ENCODE measurements at regions not wholly inside any gene's neighbourhood (a gene's known extent, or its start where the extent isn't known, plus 50 kb on each side); places are given as distances from the start of the nearest gene placed in this dataset.

DNA sequence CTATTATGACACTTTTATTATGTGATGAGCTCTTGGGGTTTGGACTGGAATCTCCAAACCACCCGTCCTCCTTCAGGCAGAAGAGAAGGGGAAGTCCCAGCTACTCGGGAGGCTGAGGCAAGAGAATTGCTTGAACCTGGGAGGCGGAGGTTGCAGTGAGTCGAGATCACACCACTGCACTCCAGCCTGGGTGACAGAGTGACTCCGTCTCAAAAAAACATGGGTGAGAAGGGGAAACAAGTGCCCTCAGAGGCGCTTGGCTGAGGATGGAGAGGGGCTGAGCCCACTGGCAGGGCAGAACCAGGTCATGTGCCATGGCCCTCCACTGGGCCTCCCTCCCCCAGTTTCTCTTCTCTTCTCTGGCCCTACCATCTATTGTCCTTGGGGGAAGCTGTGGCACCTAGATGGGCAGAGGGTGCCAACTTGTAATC is 120.9 kb upstream of the SMURF2 start:
- POLR2A ChIA-PET: no interaction called here

More for the DNA sequence above, 120.9 kb upstream of the SMURF2 start:
- Histone ChIP-seq H4K20me1 (replicated peaks; ENCODE audit: control insufficient read depth, extremely low read depth, insufficient read depth, low read length) (no peaks in the 10 kb centered on the region), H3K27ac (ENCODE audit: insufficient read depth, low read depth, low read length) (no peak overlapping the region), H2AFZ (ENCODE audit: low read depth, low read length) (no peak overlapping the region), H3K9ac (replicated peaks; ENCODE audit: extremely low read depth, insufficient read depth, low read length) (no peak overlapping the region), H3K9me1 (replicated peaks; ENCODE audit: control insufficient read depth, extremely low read depth, insufficient read depth, low read length) (no peaks in the 10 kb centered on the region), H3K79me2 (ENCODE audit: control insufficient read depth, insufficient read depth, low read length) (peaks cover 21% of the 10 kb centered on the region), H3K9me3 (replicated peaks; ENCODE audit: control insufficient read depth, insufficient read depth, low read length) (no peaks in the 10 kb centered on the region), H3K4me1 (ENCODE audit: control insufficient read depth, extremely low read depth, insufficient read depth, low read length) (peaks cover 14% of the 10 kb centered on the region), H3K4me3 (replicated peaks in 1 of 3; ENCODE audit: insufficient read depth in 1 of 3, low read depth in 1 of 3, low read length in 3 of 3) (no peak overlapping the region), H3K4me2 (ENCODE audit: insufficient read depth, low read length) (no peak overlapping the region), H3K36me3 (ENCODE audit: control insufficient read depth in 2 of 2, extremely low read depth in 1 of 2, insufficient read depth in 2 of 2, low read length in 2 of 2) (peaks cover 0 to 10% of the 10 kb centered on the region in 2 experiments), H3K27me3 (ENCODE audit: control insufficient read depth in 2 of 2, insufficient read depth in 2 of 2, low read length in 2 of 2) (no peaks in the 10 kb centered on the region)
- FAIRE-seq: no peak
- BruUV-seq (replicated peaks): no TSS peak
- no peak for DNase-seq (ENCODE audit: low read depth, low spot score)
- CTCF ChIA-PET: interaction anchor here (0.9 to 1.5 kb wide), 3 partner anchors 10 to 176 kb away, joined by 3 read pairs; partner anchors contain the start of gene LRRC37A3
- no peak for TF ChIP-seq JUN (IDR thresholded peaks at IDR 0.05; ENCODE audit: borderline replicate concordance, insufficient read depth, insufficient read length, low read depth)
- TF ChIP-seq MAX (IDR thresholded peaks at IDR 0.05; ENCODE audit: insufficient read depth, insufficient read length): no peak
- TF ChIP-seq, protein P1, sequence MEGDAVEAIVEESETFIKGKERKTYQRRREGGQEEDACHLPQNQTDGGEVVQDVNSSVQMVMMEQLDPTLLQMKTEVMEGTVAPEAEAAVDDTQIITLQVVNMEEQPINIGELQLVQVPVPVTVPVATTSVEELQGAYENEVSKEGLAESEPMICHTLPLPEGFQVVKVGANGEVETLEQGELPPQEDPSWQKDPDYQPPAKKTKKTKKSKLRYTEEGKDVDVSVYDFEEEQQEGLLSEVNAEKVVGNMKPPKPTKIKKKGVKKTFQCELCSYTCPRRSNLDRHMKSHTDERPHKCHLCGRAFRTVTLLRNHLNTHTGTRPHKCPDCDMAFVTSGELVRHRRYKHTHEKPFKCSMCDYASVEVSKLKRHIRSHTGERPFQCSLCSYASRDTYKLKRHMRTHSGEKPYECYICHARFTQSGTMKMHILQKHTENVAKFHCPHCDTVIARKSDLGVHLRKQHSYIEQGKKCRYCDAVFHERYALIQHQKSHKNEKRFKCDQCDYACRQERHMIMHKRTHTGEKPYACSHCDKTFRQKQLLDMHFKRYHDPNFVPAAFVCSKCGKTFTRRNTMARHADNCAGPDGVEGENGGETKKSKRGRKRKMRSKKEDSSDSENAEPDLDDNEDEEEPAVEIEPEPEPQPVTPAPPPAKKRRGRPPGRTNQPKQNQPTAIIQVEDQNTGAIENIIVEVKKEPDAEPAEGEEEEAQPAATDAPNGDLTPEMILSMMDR (IDR thresholded peaks at IDR 0.05; ENCODE audit: extremely low read depth in 1 of 2, insufficient read depth in 1 of 2, low read depth in 1 of 2, low read length in 2 of 2): no peak
- TF ChIP-seq EZH2 (IDR thresholded peaks at IDR 0.05; ENCODE audit: borderline replicate concordance, low read depth, low read length, severe bottlenecking): no peak
- TF ChIP-seq MYC (IDR thresholded peaks at IDR 0.05; ENCODE audit: low read depth, low read length): no peak
- no peak for TF ChIP-seq FOS (IDR thresholded peaks at IDR 0.05; ENCODE audit: borderline replicate concordance, insufficient read depth, low read length)
- no peak for TF ChIP-seq POLR2AphosphoS5 (IDR thresholded peaks at IDR 0.05; ENCODE audit: insufficient read depth, low read depth, low read length)
- TF ChIP-seq GATA2 (IDR thresholded peaks at IDR 0.05; ENCODE audit: insufficient read depth, insufficient read length, low read depth, low read length): no peak
- TF ChIP-seq POLR2A (IDR thresholded peaks at IDR 0.05; ENCODE audit: low read depth, low read length): no peak
- intact Hi-C loops (cut with micrococcal nuclease): loop anchor here (5.0 kb wide), 1 partner anchor 414 kb away; no protein-coding TSS in a partner anchor
- dilution Hi-C loops (cut with MboI; ENCODE audit: extremely low pct_ligation_motif_present, low sequenced_read_pairs): no loop called here

All from endothelial cell of umbilical vein (primary cell).